Ishikawa (cell line): ENCODE measurements at regions not wholly inside any gene's neighbourhood (a gene's known extent, or its start where the extent isn't known, plus 50 kb on each side); places are given as distances from the start of the nearest gene placed in this dataset.

Experiments used
- EGR1 ChIP-seq: IDR thresholded peaks from 2 replicates; pipeline ENCODE4 v1.6.1; 2012
- EP300 ChIP-seq: IDR thresholded peaks from 2 replicates; pipeline ENCODE4 v1.6.1; 2012; ENCODE audit warnings: borderline replicate concordance
- REST ChIP-seq: IDR thresholded peaks from 2 replicates; pipeline ENCODE4 v1.6.1; 2012; ENCODE audit warnings: low read depth, mild to moderate bottlenecking
- TCF12 ChIP-seq: IDR thresholded peaks from 2 replicates; pipeline ENCODE4 v1.6.1; 2012; ENCODE audit warnings: low read depth

- TF ChIP-seq REST = no peak
- no peak for TF ChIP-seq EGR1
- no peak for TF ChIP-seq TCF12
- no peak for TF ChIP-seq EP300
Observed at GRCh38 chr18:22348521-22349316, 69.0 kb downstream of the CTAGE1 start.
